Gastroesophageal sphincter (tissue), 3 donors: ENCODE measurements at regions not wholly inside any gene's neighbourhood (a gene's known extent, or its start where the extent isn't known, plus 50 kb on each side); places are given as distances from the start of the nearest gene placed in this dataset.

Experiments
- CTCF ChIP-seq, 4 experiments: fragments of 200-600 bp in 2 of 4; fragments of 450-650 bp in 2 of 4; sonication (generic) in 1 of 4; IDR thresholded peaks; one replicate each; pipeline ENCODE4 v1.5.1; 2017 to 2019; ENCODE audit warnings: antibody characterized with exemption in 4 of 4, mild to moderate bottlenecking in 2 of 4, moderate library complexity in 2 of 4
- EP300 ChIP-seq: sonication (generic); formaldehyde crosslinking; IDR thresholded peaks from one replicate; pipeline ENCODE4 v1.6.1; 2017; ENCODE audit warnings: antibody characterized with exemption, mild to moderate bottlenecking
- POLR2A ChIP-seq, 2 donors: fragments of 450-650 bp; IDR thresholded peaks; one replicate each; pipeline ENCODE4 v1.6.1; 2017; ENCODE audit warnings: antibody characterized with exemption in 2 of 2, mild to moderate bottlenecking in 2 of 2, moderate library complexity in 1 of 2
- POLR2AphosphoS5 ChIP-seq: sonication (generic); formaldehyde crosslinking; IDR thresholded peaks from one replicate; pipeline ENCODE4 v1.6.1; 2017; ENCODE audit warnings: antibody characterized with exemption

- TF ChIP-seq CTCF (IDR thresholded peaks at IDR 0.05) = no peak
- TF ChIP-seq POLR2A (IDR thresholded peaks at IDR 0.05) = no peak
- TF ChIP-seq POLR2AphosphoS5 = no peak
- TF ChIP-seq EP300 = no peak
Measured at GRCh38 chr7:17619196-17619818, 320.9 kb downstream of the AHR start.
